WTC11 (cell line): ENCODE measurements at regions not wholly inside any gene's neighbourhood (a gene's known extent, or its start where the extent isn't known, plus 50 kb on each side); places are given as distances from the start of the nearest gene placed in this dataset.

Experiments used
- CTCF ChIP-seq: fragments of 200-600 bp; IDR thresholded peaks from 2 replicates; pipeline ENCODE4 v1.8.0; 2022; ENCODE audit warnings: antibody characterized with exemption
- MLX ChIP-seq: sonication (generic); formaldehyde crosslinking; IDR thresholded peaks from 2 replicates; pipeline ENCODE4 v1.8.1; 2023; ENCODE audit warnings: mild to moderate bottlenecking, missing genetic modification reagents, moderate library complexity
- SOX15 ChIP-seq: fragments of 250-450 bp; sonication (Bioruptor Pico); IDR thresholded peaks from 2 replicates; pipeline ENCODE4 v1.9.0; 2021; ENCODE audit warnings: mild to moderate bottlenecking
- TCF7 ChIP-seq: sonication (generic); formaldehyde crosslinking; IDR thresholded peaks from 2 replicates; pipeline ENCODE4 v1.8.0; 2022; ENCODE audit warnings: mild to moderate bottlenecking, low read depth, missing genetic modification reagents, moderate library complexity
- USF2 ChIP-seq: sonication (generic); formaldehyde crosslinking; IDR thresholded peaks from 2 replicates; pipeline ENCODE4 v1.8.1; 2023; ENCODE audit warnings: mild to moderate bottlenecking, missing genetic modification reagents, moderate library complexity
- ZNF121 ChIP-seq: sonication (generic); formaldehyde crosslinking; IDR thresholded peaks from 2 replicates; pipeline ENCODE4 v1.8.0; 2023; ENCODE audit warnings: missing genetic modification reagents
- ZNF396 ChIP-seq: fragments of 250-450 bp; sonication (Bioruptor Pico); IDR thresholded peaks from 2 replicates; pipeline ENCODE4 v1.8.0; 2021; ENCODE audit warnings: mild to moderate bottlenecking, moderate library complexity, borderline replicate concordance
- ZSCAN18 ChIP-seq: fragments of 250-450 bp; sonication (Bioruptor Pico); IDR thresholded peaks from 2 replicates; pipeline ENCODE4 v2.1.2; 2022; ENCODE audit warnings: mild to moderate bottlenecking, moderate library complexity
- TF ChIP-seq, protein P1 (sequence below): sonication (generic); formaldehyde crosslinking; IDR thresholded peaks from 2 replicates; pipeline ENCODE4 v1.8.0; 2022; ENCODE audit warnings: mild to moderate bottlenecking, missing genetic modification reagents

- no peak for TF ChIP-seq CTCF
- no peak for TF ChIP-seq ZNF396 (CRISPR knock-in tag)
- TF ChIP-seq TCF7 (CRISPR knock-in tag) = no peak
- no peak for TF ChIP-seq USF2 (CRISPR knock-in tag)
- no peak for TF ChIP-seq MLX (CRISPR knock-in tag)
- TF ChIP-seq SOX15 (CRISPR knock-in tag) = no peak
- TF ChIP-seq ZNF121 (CRISPR knock-in tag) = no peak
- TF ChIP-seq, protein P1, sequence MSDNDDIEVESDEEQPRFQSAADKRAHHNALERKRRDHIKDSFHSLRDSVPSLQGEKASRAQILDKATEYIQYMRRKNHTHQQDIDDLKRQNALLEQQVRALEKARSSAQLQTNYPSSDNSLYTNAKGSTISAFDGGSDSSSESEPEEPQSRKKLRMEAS (CRISPR knock-in tag) = no peak
- TF ChIP-seq ZSCAN18 (CRISPR knock-in tag) = no peak
Observed at GRCh38 chr1:29574871-29575270, 338.5 kb downstream of the PTPRU start.
